WTC11 (cell line): ENCODE measurements at regions not wholly inside any gene's neighbourhood (a gene's known extent, or its start where the extent isn't known, plus 50 kb on each side); places are given as distances from the start of the nearest gene placed in this dataset.

ENCODE experiments used
- ATF3 ChIP-seq: sonication (generic); formaldehyde crosslinking; conservative IDR thresholded peaks from 2 replicates; pipeline ENCODE4 v1.8.1; 2022; ENCODE audit warnings: mild to moderate bottlenecking, missing genetic modification reagents
- CTCF ChIP-seq: fragments of 200-600 bp; IDR thresholded peaks from 2 replicates; pipeline ENCODE4 v1.8.0; 2022; ENCODE audit warnings: antibody characterized with exemption
- NR1H2 ChIP-seq: sonication (generic); formaldehyde crosslinking; IDR thresholded peaks from 2 replicates; pipeline ENCODE4 v1.9.0; 2021; ENCODE audit warnings: mild to moderate bottlenecking, moderate library complexity, missing genetic modification reagents
- USF2 ChIP-seq: sonication (generic); formaldehyde crosslinking; IDR thresholded peaks from 2 replicates; pipeline ENCODE4 v1.8.1; 2023; ENCODE audit warnings: mild to moderate bottlenecking, missing genetic modification reagents, moderate library complexity

DNA sequence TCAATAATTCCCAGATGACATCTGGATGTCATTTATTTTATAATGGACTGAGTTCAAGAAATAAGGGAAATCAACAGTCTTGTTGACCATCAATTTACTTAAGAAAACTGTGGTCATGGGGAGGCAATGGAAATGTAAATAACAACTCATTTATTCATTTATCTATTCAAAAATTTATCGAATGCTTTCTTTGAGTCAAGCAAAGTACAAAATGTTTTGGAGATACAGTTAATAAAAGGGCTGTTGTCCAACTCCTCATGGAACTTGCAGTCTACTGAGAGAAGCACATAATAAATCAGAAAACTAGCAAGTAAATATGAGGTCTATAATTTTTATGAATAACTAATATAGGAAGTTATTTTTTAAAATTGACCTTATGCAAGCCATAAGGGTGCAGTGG is 65.5 kb upstream of the KITLG start:
- no peak for TF ChIP-seq NR1H2
- no peak for TF ChIP-seq USF2 (CRISPR knock-in tag)
- TF ChIP-seq ATF3: no peak
- TF ChIP-seq CTCF: no peak
